ENCODE measurements at regions not wholly inside any gene's neighbourhood (a gene's known extent, or its start where the extent isn't known, plus 50 kb on each side); places are given as distances from the start of the nearest gene placed in this dataset.
"Not testable (repeated sequence)": the region's sequence is repeated elsewhere in the genome, so short reads cannot be mapped to it uniquely, and the experiment has no call there.

DNA sequence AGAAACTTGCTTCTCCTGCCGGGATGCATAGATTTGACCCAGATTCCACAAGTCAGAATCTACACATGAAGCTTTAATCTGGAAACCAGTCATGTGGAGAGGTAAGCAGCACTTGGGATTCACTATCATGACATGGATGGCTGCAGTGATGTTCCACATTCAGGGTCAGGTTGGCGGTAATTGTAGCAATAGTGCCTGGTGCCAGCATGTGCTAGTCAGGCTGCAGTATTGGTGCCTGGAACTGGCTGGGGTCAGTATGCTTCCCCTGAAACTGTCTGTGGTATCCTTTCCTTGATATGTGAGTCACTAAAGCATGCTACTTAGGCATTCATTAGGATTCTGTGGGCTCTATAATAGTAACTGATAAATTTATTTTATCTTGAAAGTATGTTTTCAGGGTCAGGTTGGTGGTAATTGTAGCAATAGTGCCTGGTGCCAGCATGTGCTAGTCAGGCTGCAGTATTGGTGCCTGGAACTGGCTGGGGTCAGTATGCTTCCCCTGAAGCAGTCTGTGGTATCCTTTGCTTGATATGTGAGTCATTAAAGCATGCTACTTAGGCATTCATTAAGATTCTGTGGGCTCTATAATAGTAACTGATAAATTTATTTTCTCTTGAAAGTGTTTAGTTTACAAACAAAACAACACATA, 1439.2 kb downstream of the ZPLD1 start:
- no peaks in the 10 kb centered on the region for H3K4me1 Mint-ChIP-seq (ENCODE audit: low read depth, unreplicated experiment)
- no peak overlapping the region for H3K4me3 Mint-ChIP-seq (ENCODE audit: unreplicated experiment)
- TF ChIP-seq, protein P1, sequence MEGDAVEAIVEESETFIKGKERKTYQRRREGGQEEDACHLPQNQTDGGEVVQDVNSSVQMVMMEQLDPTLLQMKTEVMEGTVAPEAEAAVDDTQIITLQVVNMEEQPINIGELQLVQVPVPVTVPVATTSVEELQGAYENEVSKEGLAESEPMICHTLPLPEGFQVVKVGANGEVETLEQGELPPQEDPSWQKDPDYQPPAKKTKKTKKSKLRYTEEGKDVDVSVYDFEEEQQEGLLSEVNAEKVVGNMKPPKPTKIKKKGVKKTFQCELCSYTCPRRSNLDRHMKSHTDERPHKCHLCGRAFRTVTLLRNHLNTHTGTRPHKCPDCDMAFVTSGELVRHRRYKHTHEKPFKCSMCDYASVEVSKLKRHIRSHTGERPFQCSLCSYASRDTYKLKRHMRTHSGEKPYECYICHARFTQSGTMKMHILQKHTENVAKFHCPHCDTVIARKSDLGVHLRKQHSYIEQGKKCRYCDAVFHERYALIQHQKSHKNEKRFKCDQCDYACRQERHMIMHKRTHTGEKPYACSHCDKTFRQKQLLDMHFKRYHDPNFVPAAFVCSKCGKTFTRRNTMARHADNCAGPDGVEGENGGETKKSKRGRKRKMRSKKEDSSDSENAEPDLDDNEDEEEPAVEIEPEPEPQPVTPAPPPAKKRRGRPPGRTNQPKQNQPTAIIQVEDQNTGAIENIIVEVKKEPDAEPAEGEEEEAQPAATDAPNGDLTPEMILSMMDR (IDR thresholded peaks at IDR 0.05; ENCODE audit: insufficient read depth in 1 of 2, low read depth in 1 of 2, low read length in 1 of 2, severe bottlenecking in 1 of 2, unreplicated experiment in 1 of 2) = no peak
- Histone ChIP-seq H3K4me3 (ENCODE audit: low read depth, low read length) (no peak overlapping the region), H3K9me3 (no peaks in the 10 kb centered on the region), H3K36me3 (ENCODE audit: control insufficient read depth, insufficient read depth, low read length) (no peaks in the 10 kb centered on the region), H3K4me1 (no peaks in the 10 kb centered on the region), H3K27me3 (replicated peaks; ENCODE audit: control insufficient read depth, insufficient read depth, low read length) (no peaks in the 10 kb centered on the region)
- intact Hi-C loops (cut with micrococcal nuclease; ENCODE audit: unreplicated experiment) = no loop called here
- ChIA-PET CTCF (no interaction called here), POLR2A (no interaction called here)
- no peaks in the 10 kb centered on the region for H3K9me3 Mint-ChIP-seq (ENCODE audit: unreplicated experiment)
- no peaks in the 10 kb centered on the region for H3K27me3 Mint-ChIP-seq (ENCODE audit: insufficient read depth, unreplicated experiment)
- H3K27ac Mint-ChIP-seq (ENCODE audit: unreplicated experiment) = no peak overlapping the region
- BruUV-seq (replicated peaks) = no TSS peak
- no peaks in the 10 kb centered on the region for H3K36me3 Mint-ChIP-seq (ENCODE audit: insufficient read depth, unreplicated experiment)
- no peak for DNase-seq

DNA sequence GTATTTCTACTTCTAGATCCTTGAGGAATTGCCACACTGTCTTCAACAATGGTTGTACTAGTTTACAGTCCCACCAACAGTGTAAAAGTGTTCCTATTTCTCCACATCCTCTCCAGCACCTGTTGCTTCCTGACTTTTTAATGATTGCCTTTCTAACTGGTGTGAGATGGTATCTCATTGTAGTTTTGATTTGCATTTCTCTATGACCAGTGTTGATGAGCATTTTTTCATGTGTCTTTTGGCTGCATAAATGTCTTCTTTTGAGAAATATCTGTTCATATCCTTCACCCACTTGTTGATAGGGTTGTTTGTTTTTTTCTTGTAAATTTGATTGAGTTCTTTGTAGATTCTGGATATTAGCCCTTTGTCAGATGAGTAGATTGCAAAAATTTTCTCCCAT, 1447.0 kb downstream of the ZPLD1 start:
- H3K36me3 Mint-ChIP-seq (ENCODE audit: insufficient read depth, unreplicated experiment); H3K27me3 Mint-ChIP-seq (ENCODE audit: insufficient read depth, unreplicated experiment); intact Hi-C loops (cut with micrococcal nuclease; ENCODE audit: unreplicated experiment): not testable (repeated sequence)

DNA sequence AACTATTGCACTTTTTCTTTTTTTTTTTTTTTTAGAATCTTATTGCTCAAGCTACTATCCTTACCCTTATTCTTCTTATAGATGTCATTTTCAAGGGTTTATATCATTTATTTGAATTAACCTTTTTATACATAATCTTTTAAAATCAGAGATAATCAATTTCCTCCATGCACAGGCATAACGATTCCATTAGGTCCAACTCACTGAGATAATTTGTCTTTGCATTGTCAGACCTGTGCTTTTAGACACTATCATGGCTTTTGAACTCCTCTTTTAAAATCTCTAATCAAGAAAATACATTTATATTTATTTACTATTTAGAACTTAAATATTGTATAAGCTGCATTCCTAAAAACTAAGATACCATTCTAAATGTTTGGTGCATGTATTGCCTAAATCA, 1454.9 kb downstream of the ZPLD1 start:
- no peak for DNase-seq
- no peaks in the 10 kb centered on the region for H3K27me3 Mint-ChIP-seq (ENCODE audit: insufficient read depth, unreplicated experiment)
- ChIA-PET POLR2A (no interaction called here), CTCF (no interaction called here)
- H3K9me3 Mint-ChIP-seq (ENCODE audit: unreplicated experiment) = no peaks in the 10 kb centered on the region
- no peaks in the 10 kb centered on the region for H3K27me3 ChIP-seq (replicated peaks; ENCODE audit: control insufficient read depth, insufficient read depth, low read length)
- no peaks in the 10 kb centered on the region for H3K4me1 ChIP-seq
- H3K9me3 ChIP-seq = no peaks in the 10 kb centered on the region
- H3K4me3 ChIP-seq (ENCODE audit: low read depth, low read length) = no peak overlapping the region
- H3K36me3 ChIP-seq (ENCODE audit: control insufficient read depth, insufficient read depth, low read length) = no peaks in the 10 kb centered on the region
- H3K4me3 Mint-ChIP-seq (ENCODE audit: unreplicated experiment) = no peak overlapping the region
- TF ChIP-seq, protein P1 (IDR thresholded peaks at IDR 0.05; ENCODE audit: insufficient read depth in 1 of 2, low read depth in 1 of 2, low read length in 1 of 2, severe bottlenecking in 1 of 2, unreplicated experiment in 1 of 2) = no peak
- H3K4me1 Mint-ChIP-seq (ENCODE audit: low read depth, unreplicated experiment) = no peaks in the 10 kb centered on the region
- intact Hi-C loops (cut with micrococcal nuclease; ENCODE audit: unreplicated experiment) = no loop called here
- no peak overlapping the region for H3K27ac Mint-ChIP-seq (ENCODE audit: unreplicated experiment)
- BruUV-seq (replicated peaks) = no TSS peak
- no peaks in the 10 kb centered on the region for H3K36me3 Mint-ChIP-seq (ENCODE audit: insufficient read depth, unreplicated experiment)

More for the DNA sequence above, 1447.0 kb downstream of the ZPLD1 start:
- H3K9me3 ChIP-seq; H3K27me3 ChIP-seq (replicated peaks; ENCODE audit: control insufficient read depth, insufficient read depth, low read length); BruUV-seq (replicated peaks); H3K4me1 Mint-ChIP-seq (ENCODE audit: low read depth, unreplicated experiment); DNase-seq; H3K27ac Mint-ChIP-seq (ENCODE audit: unreplicated experiment); H3K9me3 Mint-ChIP-seq (ENCODE audit: unreplicated experiment); H3K36me3 ChIP-seq (ENCODE audit: control insufficient read depth, insufficient read depth, low read length); H3K4me1 ChIP-seq; POLR2A ChIA-PET; CTCF ChIA-PET; H3K4me3 Mint-ChIP-seq (ENCODE audit: unreplicated experiment); H3K4me3 ChIP-seq (ENCODE audit: low read depth, low read length): not testable (repeated sequence)

All from Caco-2 (cell line).